Middle frontal gyrus (tissue), 1 donor: ENCODE measurements at regions not wholly inside any gene's neighbourhood (a gene's known extent, or its start where the extent isn't known, plus 50 kb on each side); places are given as distances from the start of the nearest gene placed in this dataset.

Experiments used
- DNase-seq: peaks from one replicate; pipeline ENCODE4 v3.0.0-alpha.2; 2015; ENCODE audit warnings: low spot score; ENCODE audit errors: extremely low spot score

DNA sequence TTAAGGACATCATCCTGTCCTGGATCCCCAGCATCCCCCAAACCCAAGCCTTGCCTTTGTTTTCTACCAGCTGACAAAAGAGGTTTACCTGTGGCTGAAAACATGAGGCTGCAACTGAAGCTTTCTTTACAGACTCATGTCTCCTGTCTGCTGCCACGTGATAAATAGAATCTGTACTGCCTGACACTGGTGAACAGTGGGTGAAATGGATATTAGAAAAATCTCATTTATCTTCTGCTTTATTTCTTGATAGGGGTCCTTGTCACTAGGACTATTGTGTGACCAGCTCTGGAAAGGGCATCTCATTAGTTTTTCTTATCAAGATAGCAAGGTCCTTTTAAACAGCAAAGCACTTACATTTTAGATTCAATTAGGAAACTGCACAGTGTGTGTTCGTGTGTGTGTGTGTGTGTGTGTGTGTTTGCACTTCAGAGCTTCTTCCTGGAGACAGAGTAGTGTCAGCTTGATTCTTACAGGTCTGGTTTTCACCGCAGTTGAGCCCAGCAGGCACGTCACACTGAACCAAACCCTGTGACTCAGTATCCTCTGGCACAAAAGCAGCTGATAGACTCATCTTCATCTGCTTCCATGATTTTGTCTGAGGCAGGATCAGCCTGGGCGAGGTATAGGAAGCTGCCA is 373.5 kb upstream of the CELF2 start:
- DNase-seq: peak; percentile 66

DNA sequence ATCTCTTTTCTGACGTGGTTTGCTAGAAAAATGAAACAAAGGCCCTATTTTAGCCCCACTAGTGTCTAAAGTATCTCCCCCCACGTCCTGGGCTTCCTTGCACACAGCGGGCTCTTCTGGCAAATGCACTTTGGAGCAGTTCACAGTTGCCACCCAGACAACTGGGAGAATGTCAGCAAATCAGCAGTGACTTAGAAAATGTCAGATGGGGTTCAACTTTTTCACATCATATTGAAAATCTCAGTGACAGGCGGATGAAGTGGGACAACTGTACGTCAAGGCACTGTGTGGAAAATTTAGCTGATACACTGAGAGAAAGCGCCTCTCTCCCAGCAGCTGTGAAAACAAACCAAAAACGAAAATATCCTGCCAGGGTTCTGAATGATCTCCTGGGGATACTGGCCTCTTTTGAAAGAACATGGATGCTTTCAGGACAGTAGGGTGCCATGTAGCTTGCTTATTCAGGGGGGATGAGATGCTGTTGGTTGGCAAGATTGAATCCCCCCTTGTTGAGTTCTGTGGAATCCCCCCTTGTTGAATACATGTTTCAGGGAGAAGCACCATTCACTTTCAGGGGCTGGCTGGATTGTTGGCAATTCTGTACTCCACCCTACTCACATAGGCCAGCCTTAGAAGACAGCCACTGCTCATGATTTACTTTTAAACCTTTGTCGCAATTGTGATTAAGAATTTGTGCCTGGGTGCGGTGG is 372.8 kb upstream of the CELF2 start:
- no peak for DNase-seq

DNA sequence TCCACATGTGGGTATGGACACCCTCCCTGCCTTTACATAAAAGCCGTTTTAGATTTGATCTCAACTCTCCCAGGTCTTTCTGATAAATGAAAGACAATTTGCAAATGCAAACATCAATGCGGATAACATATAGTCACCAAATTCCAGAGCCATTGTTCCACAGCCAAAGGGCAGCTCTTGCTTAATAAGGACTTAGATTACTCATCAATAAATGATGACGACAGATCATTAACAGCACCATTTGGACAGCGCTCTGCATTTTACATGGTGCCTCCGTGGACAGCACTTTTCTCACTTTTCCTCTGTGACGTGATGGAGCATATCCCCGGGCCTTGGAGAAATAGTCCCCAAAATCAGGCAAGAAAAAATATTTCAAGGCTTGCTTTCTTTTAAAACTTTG is 370.3 kb upstream of the CELF2 start:
- DNase-seq: no peak

DNA sequence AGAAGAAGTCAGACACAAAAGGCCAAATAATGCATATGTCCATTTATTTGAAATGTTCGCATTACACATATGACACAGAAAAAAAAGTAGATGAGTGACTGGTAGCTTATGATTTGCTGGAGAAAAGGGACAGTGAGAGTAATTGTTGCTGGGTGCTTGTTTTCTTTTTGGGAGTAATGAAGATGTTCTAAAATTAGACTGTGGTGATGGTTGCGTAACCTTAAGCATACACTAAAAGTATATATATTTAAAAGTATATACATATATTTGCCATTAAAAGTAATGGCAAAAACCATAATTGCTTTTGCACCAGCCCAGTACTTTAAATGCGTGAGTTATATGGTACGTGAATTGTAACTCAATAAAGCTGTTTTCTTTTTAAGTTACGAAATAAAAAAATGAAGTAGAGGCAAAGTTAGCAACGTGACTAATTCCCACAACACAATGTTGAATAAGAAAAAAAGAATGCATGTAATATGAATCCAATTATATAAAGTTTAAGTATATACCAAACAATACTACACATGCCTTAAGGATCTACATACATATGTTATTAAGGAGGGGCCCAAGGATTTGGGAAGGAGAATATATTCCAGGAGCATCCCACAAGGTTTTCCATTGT is 360.4 kb upstream of the CELF2 start:
- DNase-seq: no peak

DNA sequence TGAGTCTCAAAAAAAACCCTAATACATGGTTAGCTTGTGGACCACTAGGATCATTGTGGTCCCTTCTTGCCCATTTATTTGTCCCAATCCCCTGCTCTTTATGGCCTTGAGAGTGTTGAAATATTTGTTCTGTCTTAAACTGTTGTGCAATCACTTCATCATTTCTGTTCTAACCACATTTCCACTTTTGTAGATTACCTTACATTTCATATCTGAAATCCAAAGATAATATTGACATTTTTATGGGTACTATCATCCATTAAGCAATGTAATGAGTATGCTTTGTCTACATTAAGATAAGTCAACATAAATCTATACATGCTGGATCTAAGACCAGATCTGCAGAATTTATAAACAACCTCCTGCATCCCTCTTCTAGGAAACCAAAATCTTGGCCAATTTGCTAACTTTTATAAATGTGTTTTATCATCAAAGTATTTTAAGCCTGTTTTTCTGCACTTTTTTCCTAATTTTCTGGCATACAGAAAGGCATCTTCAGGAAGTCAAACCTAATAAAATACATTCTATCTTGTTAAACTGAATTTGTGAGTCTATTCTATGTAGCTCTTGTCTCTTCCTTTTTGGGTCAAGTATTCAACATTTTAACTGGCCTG is 359.4 kb upstream of the CELF2 start:
- DNase-seq: no peak

DNA sequence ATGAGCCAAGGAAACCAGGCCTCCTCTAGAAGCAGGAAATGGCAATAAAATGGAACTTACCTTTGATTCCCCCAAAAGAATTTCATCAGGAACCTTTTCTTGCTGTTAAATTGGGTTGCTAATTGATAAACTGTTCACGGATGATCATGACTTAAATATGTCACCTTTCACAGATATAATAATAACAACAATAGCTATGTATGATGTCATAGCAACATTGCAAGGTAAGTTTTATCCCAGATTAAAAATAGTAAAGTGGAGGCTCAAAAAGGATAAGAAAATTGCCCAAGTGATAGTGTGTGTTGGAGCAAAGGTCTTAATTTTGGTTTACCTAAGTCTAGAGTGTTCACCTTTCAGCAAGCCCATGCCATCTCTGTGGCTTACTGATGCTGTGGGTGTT is 357.6 kb upstream of the CELF2 start:
- DNase-seq: no peak

DNA sequence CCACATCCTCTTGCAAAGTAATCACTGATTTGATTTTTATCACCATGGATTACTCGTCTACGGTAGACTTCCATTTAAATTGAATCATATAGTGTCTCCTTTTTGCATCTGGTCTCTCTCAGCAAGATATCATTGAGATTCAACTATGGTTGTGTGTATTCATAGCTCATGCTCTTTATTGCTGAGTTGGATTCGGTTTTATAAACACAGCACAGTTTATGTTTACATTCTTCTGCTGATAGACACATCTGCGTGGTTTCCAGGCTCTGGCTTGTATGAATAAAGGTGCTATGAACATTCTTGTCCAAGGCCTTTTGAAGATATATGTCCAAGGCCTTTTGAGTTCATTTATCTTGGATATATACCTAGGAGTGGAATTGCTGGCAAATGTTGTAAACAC is 356.5 kb upstream of the CELF2 start:
- no peak for DNase-seq

DNA sequence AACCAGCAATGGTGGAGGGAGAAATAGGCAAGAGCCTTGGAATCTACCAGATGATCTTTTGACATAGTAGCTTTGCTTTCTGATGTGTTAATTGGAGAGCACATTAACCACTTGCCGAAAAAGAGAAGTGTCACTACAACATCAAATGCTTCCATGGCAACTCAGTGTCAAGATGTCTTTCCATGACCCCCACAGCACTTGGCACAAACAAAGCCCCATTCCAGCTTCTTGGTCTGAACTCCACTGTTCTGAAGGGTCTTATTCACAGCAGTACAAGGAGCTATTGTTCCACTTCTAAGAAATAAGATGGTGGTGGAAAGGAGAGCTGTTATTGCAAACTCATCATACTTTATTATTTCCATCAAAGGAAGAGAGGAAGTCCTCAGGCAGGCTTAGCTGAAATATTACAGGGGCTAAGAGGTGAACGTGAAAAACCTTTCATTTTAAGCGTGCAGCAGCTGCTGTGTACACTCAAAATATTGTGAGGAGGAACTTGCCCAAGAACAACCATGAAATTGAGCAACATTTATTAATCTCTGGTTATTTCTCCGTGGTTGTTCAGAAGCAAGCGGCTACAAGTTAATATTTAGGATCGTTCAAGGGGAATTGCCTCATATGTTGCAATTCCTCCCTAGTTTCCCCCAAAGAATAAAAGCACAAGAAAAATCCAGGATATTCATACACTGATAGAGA is 354.8 kb upstream of the CELF2 start:
- DNase-seq: no peak

DNA sequence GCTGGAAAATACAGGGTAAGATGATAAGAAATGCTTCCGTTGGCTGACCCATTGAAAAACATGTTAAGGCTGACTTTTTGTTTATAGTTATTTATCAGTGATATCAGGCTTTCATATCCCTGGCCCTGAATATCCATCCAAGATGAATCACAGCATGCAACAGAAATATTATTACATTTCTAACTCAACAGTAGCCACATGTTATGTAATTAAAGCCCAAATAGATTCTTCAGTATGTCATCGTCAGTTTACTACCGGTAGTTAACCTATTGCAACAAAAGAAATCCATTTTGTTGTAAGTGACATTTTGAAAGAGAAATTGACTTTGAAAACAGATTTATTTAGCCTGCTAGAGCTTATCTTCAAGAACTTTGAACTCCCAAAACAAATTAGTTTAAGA is 354.1 kb upstream of the CELF2 start:
- no peak for DNase-seq

DNA sequence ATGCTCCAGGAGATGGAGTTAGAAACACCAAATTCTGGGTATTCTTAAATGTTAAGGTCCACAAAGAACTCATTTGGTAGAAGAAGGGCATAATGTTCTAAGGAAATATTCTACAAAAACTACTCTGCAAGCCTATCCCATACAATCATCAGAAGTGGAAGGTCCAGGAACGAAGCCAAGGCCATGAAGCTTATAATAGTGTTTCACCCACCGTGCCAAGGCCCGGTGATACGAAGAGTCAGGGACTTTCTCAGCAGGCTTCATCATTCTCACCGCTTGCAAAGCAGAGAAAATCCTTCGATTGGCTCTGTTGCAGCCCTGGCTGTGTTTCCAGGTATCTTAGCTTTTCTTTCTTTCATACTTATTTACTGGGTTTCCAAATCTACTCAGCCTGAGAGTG is 351.9 kb upstream of the CELF2 start:
- DNase-seq: no peak

DNA sequence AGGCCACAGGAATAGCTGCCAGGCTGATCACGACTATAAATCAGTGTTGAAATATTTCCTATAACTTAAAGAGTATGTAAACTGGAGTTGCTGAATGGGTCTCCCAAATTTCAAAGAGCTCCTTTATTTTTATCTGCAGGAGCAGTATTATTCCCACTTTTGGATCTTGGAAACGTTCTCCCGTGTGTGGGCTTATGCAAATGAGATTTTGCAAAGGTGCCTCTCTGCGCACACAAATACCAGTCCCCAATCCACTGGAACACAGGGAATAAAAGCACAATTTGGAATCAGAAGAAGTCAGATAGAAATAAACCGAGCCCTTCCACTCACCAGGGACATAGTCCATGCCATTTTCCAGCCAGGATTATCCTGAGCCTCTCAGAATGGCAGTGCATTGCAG is 350.2 kb upstream of the CELF2 start:
- DNase-seq: no peak

DNA sequence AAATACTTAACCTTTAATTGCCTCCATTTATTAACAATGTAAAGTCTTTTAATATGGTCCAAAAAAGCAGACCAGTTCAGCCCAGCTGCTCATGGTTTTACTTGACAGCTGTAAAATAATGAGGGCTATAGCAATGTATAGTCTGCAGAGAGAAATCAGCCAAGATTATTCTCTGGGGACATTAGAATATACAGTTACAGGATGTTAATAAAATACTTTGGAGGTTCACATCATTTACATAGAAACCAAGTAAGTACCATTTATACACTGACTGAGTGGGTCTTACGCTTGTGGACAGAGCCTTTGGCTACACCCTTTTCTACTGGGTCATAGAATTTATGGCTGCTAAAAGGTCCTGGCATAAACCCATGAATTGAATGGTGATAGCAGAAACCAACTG is 340.7 kb upstream of the CELF2 start:
- no peak for DNase-seq

DNA sequence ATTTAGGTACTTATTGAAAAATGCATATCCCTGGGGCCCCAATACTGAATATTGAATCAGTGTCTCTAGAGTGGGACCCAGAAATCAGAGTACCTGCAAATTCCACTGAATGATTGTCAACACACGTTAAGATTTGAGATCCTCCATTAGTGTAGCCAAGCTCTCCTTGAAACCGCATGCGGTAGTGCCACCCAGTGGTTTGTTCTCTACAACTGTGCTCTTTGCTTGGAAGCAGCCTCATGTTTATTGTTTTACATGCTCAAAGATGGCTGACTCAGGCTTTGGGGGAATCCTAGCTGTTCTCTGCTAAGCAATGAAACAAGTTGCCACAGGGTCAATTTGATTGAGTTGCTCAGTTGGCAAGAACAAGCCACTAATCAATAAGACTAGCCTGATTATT is 340.2 kb upstream of the CELF2 start:
- no peak for DNase-seq

DNA sequence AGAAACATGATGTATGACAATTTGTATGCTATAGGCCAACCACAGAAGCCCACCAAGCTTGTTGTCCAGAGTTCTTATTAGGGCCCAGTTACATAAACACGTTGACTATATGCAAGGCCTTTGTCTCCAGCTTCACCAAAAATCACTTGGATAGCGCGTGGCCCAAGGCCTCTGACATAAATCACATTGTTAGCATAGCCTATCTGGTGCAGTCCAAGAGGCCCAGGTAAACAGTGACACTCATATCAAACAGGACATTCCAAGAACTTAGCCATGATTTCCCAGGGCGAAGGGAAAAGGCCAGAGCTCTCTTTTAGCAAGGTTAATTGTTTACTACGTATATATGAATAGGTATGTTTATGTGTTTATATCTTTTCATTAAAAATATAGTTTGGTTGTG is 337.2 kb upstream of the CELF2 start:
- DNase-seq: no peak

DNA sequence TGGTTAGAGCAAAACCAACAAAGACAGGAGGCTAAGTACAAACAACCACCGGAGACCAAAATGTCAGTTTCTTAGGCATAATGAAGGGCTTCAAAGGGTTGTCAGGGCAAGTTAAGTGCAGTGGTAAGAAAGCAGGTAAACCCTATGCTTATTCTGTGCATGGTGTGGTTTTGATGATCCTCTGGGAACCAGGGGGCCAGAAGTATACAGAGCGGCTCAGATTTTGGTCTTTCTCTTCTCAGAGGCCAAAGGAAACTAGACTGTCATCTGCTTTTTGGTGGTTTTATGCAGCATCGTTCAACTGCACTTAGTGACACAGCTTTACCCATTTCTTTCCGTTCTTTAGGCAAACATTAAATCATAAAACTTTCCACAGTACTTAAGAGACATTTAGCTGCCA is 332.7 kb upstream of the CELF2 start:
- DNase-seq: no peak

DNA sequence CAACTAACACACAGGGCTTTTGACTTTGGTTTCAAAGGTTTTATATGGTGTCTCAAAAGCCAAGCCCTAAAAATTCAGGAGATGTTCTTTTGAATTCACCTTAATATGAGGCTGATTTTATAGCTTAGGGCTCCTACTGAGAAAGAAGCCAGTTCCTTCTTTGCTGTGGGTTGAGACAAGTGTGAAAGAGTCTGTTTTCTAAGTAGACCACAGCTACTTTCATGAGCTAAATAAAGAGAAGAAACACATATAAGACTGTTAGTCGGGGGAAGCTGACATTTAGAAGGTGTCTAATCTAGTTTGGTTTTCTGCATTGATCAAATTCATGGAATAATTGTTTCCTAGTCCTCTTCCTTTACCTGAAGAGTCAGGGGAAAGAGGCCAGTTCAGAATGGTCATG is 332.1 kb upstream of the CELF2 start:
- no peak for DNase-seq

DNA sequence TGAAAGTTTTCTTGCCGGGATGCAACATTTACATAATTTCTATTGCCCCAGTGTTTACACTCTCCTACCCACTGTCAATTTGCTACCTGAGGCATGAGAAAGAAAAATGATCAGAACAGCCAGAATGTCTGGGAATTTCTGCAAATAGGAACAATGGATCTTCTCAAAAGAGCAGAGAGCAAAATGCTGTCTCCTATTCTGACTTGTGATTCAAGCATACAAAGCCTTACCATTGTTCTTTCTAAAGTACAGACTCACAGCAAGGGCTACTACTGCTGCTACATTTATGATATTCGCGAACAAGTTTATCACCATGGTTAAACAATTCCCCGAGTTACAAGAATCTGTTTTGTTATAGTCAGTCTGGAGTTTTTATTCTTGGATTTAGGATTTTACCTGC is 329.9 kb upstream of the CELF2 start:
- DNase-seq: no peak

DNA sequence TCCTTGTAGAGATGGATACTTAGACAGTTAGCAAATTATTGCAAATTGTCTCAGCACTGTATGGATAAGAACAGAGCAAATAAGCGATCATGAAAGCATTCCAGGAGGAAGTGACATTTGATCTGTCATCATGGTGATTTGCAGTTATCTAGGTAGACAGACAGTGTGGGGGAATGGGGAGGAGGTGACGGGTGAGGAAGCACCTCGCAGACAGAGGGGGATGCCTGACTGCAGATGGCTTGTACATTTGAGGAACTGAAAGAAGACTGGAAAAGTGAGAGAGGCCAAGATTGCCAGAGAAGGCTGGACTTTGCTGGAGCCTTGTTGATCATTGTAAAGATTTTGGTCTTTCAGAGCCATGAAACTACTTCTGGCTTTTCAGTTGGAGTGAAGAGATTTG is 318.2 kb upstream of the CELF2 start:
- DNase-seq: no peak

DNA sequence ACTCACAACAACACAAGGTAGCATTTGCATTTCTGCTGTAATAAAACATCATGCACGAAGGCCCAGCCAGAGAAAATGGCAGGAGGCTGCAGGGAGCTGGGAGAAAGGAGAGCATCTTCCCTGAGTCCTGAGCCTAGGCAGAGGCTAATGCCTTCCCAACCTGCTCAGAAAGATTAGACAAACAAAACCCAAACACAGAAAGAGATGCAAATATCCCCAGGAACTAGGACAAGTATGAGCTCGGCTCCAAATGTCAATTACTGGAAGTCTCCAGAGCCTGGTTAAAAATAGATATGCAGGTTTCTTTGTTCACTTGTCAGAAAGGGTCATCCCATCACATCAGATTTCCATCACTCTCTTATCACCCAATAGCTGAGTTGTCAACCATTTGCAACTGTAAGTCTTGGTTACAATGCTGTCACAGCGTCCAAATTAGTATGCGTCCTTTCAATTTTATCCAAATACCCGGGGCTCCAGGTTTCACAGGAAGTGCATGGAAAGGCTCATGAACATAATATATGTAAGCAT is 316.5 kb upstream of the CELF2 start:
- no peak for DNase-seq

DNA sequence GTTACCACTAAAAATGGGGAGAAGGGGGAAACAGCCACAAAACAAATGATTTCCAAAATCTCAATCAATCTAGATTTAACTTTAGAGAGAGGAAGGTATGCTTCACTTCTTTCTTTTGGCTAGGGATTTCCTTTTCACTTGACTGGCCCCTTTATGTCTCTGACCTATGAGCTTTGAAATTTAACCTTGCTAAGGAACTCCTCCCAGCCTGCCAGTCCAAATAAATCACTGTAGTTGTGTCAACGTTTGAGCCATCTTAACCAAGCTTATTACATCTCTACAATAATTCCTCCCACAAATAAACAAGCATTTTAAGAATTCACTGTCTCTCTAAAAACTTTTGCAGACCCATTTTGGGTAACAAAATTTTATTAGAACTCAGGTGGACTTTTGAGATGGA is 315.5 kb upstream of the CELF2 start:
- DNase-seq: no peak

DNA sequence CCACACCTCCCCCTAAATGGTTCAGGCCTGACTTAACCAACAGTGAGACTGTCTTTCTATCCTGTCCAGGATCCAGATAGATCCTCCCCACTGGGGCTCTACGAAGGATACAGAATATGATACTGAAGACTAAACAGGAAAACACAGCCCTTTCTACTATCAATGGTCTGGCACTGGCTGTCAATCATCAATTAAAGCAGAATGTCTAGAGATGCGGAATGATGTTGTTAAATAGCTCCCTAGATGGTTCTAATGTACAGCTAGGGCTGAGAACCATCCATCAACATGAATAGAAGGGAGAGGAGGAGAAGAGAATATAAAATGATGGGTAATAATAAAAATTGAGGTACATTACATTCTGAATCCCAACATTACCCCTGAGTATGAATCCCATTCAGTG is 314.3 kb upstream of the CELF2 start:
- no peak for DNase-seq
